Activated T-cell treated with anti-CD3 and anti-CD28 coated beads, Interleukin-2, amount 50 U/mL, for 4 hours (primary cell): ENCODE measurements at regions not wholly inside any gene's neighbourhood (a gene's known extent, or its start where the extent isn't known, plus 50 kb on each side); places are given as distances from the start of the nearest gene placed in this dataset.
"Not testable (repeated sequence)": the region's sequence is repeated elsewhere in the genome, so short reads cannot be mapped to it uniquely, and the experiment has no call there.

ENCODE experiments used
- ATAC-seq, 2 donors: fragments of 200-7000 bp; cut with Tn5 transposase; one replicate each; pipeline ENCODE4 v1.10.0; 2021
- DNase-seq: peaks from one replicate; pipeline ENCODE4 v3.0.0-alpha.2; 2020
- H3K27me3 Mint-ChIP-seq: one replicate; pipeline ENCODE4 v1.8.0; 2021; ENCODE audit warnings: low read depth, mixed read lengths
- H3K36me3 Mint-ChIP-seq: one replicate; pipeline ENCODE4 v1.8.0; 2022; ENCODE audit warnings: mixed read lengths; ENCODE audit not compliant: insufficient read depth
- H3K4me1 Mint-ChIP-seq: one replicate; pipeline ENCODE4 v1.8.0; 2021; ENCODE audit warnings: low read depth, mixed read lengths
- H3K4me3 Mint-ChIP-seq: one replicate; pipeline ENCODE4 v1.8.0; 2021; ENCODE audit warnings: mild to moderate bottlenecking, moderate library complexity, mixed read lengths
- H3K9me3 Mint-ChIP-seq: one replicate; pipeline ENCODE4 v1.8.0; 2021; ENCODE audit warnings: mixed read lengths

DNA sequence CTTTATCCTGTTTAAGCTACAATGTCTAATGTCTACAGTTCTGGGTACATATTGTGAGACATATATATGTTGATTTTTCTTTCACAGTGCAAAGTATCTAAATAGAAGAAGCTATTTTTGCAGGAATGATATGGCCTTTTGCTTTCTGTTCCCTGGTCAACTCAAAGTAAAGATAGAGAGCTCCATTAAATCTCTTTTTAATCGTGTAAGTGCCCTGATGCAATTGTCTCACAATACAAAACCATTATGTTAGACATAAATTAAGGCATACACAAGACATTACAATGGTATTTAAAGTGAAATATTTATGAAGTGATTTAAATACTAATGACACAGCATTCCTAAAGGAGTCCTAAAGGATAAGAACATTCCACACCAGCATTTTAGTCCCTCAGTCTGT is 1559.7 kb upstream of the AGA start:
- Mint-ChIP-seq H3K4me1 (no peaks in the 10 kb centered on the region), H3K9me3 (no peaks in the 10 kb centered on the region), H3K27me3 (no peaks in the 10 kb centered on the region), H3K4me3 (no peak overlapping the region), H3K36me3 (no peaks in the 10 kb centered on the region)
- DNase-seq = no peak
- ATAC-seq = no peak

DNA sequence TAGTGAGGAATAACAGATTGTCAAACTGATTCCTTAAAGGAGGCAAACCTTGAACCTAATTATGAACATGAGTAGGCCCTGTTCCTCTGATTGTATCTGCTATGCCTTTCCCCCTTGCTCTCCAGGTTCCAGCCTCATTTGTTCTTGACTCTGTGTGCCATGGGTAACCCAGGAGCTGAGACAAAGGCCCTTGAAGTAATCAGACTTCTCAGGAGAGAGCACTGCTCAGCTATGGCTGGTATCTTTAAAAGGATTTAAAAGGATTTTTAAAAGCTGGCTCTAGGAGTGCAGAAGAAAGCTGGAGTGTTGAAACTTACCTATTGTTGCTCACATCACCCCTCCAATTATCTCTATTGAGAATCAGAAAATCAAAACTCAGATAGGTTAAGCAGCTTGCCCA is 1565.5 kb upstream of the AGA start:
- H3K27me3 Mint-ChIP-seq = no peaks in the 10 kb centered on the region
- DNase-seq (no peak), ATAC-seq (no peak)
- H3K9me3 Mint-ChIP-seq = no peaks in the 10 kb centered on the region
- H3K36me3 Mint-ChIP-seq = no peaks in the 10 kb centered on the region
- no peak overlapping the region for H3K4me3 Mint-ChIP-seq
- no peaks in the 10 kb centered on the region for H3K4me1 Mint-ChIP-seq

DNA sequence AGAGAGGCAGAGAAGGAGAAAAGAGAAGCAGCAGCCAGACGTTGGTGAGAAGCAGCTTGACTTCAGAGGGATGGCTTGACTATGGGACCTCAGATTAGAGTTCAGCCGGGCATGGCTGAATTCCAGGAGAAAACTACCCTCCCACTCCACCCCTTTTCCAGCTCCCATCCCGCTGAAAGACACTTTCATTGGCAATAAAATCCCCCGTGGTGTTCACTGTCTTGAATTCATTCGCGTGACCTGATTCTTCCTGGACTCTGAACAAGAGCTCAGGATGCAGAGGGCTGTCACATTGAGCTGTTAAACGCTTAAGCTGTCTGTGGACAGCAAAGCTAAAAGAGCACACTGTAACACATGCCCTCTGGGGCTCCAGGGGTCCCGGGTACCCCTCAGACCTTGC is 1575.3 kb upstream of the AGA start:
- H3K4me3 Mint-ChIP-seq = no peak overlapping the region
- no peaks in the 10 kb centered on the region for H3K4me1 Mint-ChIP-seq
- no peaks in the 10 kb centered on the region for H3K36me3 Mint-ChIP-seq
- peaks cover 16% of the 10 kb centered on the region for H3K9me3 Mint-ChIP-seq
- no peak for ATAC-seq
- H3K27me3 Mint-ChIP-seq = no peaks in the 10 kb centered on the region
- no peak for DNase-seq

DNA sequence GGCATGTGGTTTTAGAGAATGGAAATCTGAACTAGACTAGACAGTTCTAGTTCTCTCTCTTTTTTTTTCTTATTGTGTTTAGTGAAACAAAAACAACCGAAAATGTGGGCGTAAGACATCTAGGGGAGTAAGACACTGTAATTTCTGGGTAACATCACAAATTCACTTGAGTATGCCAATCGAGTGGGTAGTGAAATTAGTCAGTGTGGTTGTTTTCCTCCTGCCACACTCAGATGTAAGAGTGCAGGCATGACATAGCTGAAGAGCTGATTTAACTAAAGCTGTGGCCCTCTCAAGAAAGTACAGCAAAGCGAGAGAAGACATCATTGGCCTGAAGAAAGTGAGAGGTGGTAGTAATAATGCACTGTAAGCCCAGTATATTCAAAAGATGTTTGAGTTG is 1585.3 kb upstream of the AGA start:
- H3K9me3 Mint-ChIP-seq = peaks cover 29% of the 10 kb centered on the region
- no peak overlapping the region for H3K4me3 Mint-ChIP-seq
- no peak for ATAC-seq
- no peaks in the 10 kb centered on the region for H3K36me3 Mint-ChIP-seq
- H3K4me1 Mint-ChIP-seq = no peaks in the 10 kb centered on the region
- DNase-seq = no peak
- no peaks in the 10 kb centered on the region for H3K27me3 Mint-ChIP-seq

DNA sequence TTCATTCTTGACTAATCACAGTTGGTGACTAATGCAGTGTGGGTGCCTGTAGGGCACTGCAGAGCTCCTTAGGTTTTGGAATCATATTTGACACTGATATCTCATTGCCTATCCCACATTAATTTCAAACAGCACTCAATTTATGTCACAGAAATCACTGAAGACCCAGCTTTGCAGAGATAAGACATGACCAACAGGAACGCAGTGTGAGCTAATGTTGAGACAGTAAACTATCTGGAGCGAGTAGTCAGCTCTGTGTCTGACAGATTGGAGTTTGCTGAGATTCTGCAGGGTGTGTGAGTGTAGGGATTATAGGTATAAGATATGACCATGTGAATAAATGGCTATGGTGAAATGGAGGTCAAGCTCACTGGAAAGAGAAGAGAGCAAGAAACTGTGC is 1586.1 kb upstream of the AGA start:
- no peaks in the 10 kb centered on the region for H3K4me1 Mint-ChIP-seq
- H3K9me3 Mint-ChIP-seq = peaks cover 33% of the 10 kb centered on the region
- no peak overlapping the region for H3K4me3 Mint-ChIP-seq
- ATAC-seq (no peak), DNase-seq (no peak)
- no peaks in the 10 kb centered on the region for H3K27me3 Mint-ChIP-seq
- no peaks in the 10 kb centered on the region for H3K36me3 Mint-ChIP-seq

DNA sequence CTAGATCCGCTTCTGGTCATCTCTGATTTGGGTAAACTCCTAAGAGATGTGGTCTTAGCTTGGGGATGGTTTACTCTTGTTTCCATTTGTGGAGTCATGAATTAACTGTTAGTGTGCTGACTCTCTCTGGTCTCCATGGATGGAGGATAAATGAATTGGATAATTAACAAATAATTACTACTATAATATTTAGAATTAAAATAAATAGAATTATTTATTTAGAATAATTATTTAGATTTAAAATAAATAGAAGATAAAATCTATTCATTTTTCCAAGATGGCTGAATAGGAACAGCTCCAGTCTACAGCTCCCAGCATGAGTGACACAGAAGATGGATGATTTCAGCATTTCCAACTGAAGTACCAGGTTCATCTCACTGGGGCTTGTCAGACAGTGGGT is 1587.4 kb upstream of the AGA start:
- Mint-ChIP-seq H3K4me1 (no peaks in the 10 kb centered on the region), H3K36me3 (no peaks in the 10 kb centered on the region), H3K4me3 (no peak overlapping the region), H3K9me3 (peaks cover 26% of the 10 kb centered on the region), H3K27me3 (no peaks in the 10 kb centered on the region)
- DNase-seq (no peak), ATAC-seq (no peak)

DNA sequence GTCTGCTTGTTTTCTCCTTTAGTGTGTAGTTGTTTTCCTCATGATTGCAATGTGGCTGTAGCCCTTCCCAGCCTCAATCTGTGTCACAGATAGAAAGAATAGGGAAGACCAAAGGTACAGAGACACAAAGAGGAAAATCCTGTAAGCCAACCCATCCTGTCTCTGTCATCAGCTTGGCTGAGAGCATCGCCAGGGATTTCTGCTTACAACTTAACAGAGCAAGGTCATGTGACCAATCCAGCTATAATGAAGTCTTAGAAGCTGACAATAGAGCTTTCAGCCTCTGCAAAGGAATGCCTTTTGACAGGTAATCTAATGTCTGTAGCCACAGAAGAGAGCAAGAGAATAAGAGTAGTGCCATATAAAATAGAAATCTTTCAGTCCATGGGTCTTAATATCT is 1598.0 kb upstream of the AGA start:
- no peaks in the 10 kb centered on the region for H3K36me3 Mint-ChIP-seq
- no peak for ATAC-seq
- no peak overlapping the region for H3K4me3 Mint-ChIP-seq
- peaks cover 5% of the 10 kb centered on the region for H3K9me3 Mint-ChIP-seq
- DNase-seq = no peak
- no peaks in the 10 kb centered on the region for H3K27me3 Mint-ChIP-seq
- no peaks in the 10 kb centered on the region for H3K4me1 Mint-ChIP-seq

DNA sequence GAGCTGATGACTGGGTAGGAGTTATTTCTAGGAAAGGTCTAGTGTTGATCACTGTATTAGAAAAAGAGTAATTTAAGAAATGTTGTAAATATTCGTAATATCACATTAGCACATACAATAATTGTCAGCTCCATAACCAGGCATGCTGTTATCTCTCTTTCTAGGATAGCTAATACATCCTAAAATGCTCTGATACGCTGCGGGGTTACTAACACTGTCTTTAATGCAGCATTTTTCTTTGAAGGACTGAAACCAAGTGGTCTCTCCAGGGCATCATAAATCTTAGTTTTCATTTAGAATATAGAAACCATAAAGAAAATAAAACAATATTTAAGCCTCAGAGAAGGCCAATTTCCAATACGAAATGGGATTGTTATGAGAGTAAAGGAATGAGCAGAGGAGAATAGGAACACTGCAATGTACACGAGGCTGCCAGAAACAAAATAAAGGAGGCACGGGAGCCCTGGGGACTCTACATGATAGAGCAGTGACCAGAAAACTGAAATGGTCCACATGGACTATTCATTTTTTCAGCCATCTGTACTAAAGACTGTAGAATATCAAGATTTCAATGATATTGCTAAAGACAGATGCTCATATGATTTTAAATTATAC is 1606.7 kb upstream of the AGA start:
- peaks cover 11% of the 10 kb centered on the region for H3K9me3 Mint-ChIP-seq
- no peak overlapping the region for H3K4me3 Mint-ChIP-seq
- no peaks in the 10 kb centered on the region for H3K36me3 Mint-ChIP-seq
- ATAC-seq (no peak), DNase-seq (no peak)
- H3K27me3 Mint-ChIP-seq = no peaks in the 10 kb centered on the region
- no peaks in the 10 kb centered on the region for H3K4me1 Mint-ChIP-seq

DNA sequence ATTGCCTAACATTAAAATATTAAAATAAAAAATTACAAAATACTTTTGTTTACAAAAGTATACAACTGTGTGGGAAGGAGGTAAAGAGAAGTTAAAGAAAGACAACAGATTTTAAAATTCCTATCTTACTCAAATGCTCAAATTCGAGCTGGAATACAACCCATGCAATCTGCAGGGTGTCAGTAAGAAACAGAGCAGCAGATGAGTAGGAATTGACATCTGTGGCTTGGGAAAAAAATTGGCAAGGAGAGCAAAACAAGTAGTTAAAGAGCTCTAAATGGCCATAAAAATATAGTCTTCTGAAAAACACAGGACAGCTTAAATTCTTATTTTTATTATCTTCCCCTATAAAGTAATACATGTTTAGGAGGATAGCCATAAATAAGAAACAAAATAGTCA is 1609.0 kb upstream of the AGA start:
- ATAC-seq (no peak), DNase-seq (no peak)
- H3K4me1 Mint-ChIP-seq = no peaks in the 10 kb centered on the region
- H3K27me3 Mint-ChIP-seq = no peaks in the 10 kb centered on the region
- no peak overlapping the region for H3K4me3 Mint-ChIP-seq
- no peaks in the 10 kb centered on the region for H3K36me3 Mint-ChIP-seq
- H3K9me3 Mint-ChIP-seq = peaks cover 10% of the 10 kb centered on the region

DNA sequence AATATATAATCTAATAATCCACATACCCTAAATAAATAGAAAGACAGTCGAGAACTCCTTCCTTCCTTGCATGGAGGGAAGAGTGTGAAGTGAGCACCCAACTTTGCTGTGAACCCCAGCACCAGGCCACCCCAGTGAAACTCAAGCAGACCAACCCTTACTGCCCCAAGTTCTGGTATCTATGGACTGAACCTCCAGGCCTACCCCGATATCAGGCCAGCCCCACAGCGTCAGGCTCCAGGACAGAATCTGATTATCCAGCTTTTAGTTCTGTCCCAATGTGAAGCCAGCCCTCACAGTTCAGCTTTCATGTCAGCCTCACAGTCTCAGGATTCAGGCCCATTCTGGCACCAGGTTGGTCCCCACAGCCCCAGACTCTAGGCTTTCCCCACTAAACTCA is 1617.2 kb upstream of the AGA start:
- Mint-ChIP-seq H3K4me1 (no peaks in the 10 kb centered on the region), H3K27me3 (no peaks in the 10 kb centered on the region), H3K4me3 (no peak overlapping the region), H3K36me3 (no peaks in the 10 kb centered on the region), H3K9me3 (peaks cover 7% of the 10 kb centered on the region)
- no peak for ATAC-seq
- DNase-seq = no peak

DNA sequence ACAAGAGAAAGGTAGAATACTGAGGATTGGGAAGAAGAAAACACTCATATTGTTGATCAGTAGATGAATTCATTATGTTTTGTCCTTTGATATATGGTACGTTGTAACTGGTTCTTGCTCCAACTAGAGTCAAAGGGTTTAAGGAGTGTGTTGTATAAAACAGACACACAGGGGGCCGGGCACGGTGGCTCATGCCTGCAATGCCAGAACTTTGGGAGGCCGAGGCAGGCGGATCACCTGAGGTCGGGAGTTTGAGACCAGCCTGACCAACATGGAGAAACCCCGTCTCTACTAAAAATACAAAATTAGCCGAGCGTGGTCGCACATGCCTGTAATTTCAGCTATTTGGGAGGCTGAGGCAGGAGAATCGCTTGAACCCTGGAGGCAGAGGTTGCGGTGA is 1624.0 kb upstream of the AGA start:
- not testable (repeated sequence) for H3K4me1 Mint-ChIP-seq, H3K27me3 Mint-ChIP-seq, H3K4me3 Mint-ChIP-seq, DNase-seq, ATAC-seq, H3K9me3 Mint-ChIP-seq, H3K36me3 Mint-ChIP-seq

DNA sequence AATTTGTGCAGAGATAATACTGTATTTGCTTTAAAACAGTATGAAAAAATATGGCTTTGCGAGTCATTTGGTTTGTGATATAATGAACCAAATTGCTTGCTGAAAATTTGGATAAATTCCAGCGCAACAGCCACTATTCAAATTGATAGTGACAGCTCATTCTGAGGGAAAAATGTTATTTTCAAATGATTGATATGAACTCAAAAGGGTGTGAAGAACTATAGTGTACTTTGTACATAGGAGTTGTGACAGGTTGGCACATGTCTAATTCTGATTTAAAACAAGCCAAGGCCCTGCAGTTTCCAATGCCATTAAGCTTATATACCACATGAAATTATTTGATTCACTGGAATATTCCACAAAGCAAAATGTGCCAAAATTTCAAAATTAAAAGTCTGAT is 1628.9 kb upstream of the AGA start:
- no peak for ATAC-seq
- H3K4me3 Mint-ChIP-seq = no peak overlapping the region

DNA sequence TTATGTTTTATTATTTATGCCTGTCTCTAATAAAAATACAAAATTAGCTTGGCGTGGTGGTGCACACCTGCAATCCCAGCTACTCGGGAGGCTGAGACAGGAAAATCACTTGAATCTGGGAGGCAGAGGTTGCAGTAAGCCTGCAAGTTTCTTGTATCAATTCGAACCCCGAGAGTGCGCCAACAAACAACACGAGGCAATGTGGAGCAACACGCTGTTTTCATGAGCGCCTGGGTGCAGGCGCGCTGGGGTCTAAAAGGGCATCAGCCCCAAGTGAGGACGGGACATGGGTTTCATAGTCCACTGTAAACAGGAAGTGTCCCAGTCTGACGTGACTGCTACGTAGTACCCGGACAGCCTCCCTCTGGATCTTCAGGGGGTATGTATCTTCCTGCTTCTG is 1634.6 kb upstream of the AGA start:
- H3K4me1 Mint-ChIP-seq = no peaks in the 10 kb centered on the region
- no peaks in the 10 kb centered on the region for H3K36me3 Mint-ChIP-seq
- no peak overlapping the region for H3K4me3 Mint-ChIP-seq
- H3K9me3 Mint-ChIP-seq = peaks cover 20% of the 10 kb centered on the region
- no peak for ATAC-seq
- H3K27me3 Mint-ChIP-seq = no peaks in the 10 kb centered on the region
- DNase-seq = no peak

More for the DNA sequence above, 1628.9 kb upstream of the AGA start:
- no peaks in the 10 kb centered on the region for H3K4me1 Mint-ChIP-seq
- H3K36me3 Mint-ChIP-seq = no peaks in the 10 kb centered on the region
- H3K27me3 Mint-ChIP-seq = no peaks in the 10 kb centered on the region
- no peak for DNase-seq
- peaks cover 13% of the 10 kb centered on the region for H3K9me3 Mint-ChIP-seq

DNA sequence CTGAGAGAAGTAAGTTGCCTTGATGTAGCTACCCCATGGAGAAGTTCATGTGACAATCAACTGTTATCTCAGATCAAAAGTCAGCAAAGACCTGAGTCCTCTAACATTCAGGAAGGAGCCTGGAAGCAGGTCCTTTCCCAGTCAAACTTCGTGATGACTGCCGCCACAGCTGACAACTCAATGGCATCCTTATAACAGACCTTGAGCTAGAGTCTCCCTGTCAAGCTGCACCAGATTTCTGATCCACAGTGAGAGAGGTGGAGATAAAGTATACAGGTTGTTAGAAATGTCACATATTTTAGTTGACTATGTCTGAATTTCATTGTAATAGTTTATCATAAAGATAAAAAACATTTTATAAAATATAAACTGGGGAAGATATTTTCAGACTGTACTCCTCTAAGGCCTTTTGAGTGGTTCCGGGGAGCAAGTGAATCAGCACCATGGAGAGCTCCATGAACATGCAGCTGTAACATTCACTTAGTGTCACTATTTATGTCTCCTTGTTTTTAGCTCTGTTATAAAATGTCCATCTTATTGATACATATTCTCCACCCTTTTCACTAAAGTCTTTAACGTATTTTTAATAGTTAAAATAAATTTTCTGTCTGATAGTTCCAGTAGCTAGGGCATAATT is 1653.5 kb upstream of the AGA start:
- DNase-seq (no peak), ATAC-seq (no peak)

DNA sequence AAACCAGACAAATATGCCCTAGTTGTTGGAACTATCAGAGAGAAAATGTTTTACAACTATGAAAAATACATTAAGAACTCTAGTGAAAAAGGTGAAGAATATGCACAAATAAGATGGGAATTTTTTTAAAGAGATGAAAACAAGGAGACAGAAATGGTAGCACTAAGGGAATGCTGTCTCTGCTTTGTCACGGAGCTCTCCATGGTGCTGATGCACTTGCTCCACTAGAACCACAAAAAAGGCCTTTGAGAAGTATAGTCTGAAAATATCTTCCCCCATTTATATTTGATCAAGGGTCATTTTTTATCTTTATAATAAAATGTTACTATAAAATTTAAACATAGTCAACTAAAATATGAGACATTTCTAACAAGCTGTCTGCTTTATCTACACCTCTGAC is 1655.5 kb upstream of the AGA start:
- DNase-seq (no peak), ATAC-seq (no peak)
- Mint-ChIP-seq H3K27me3 (no peaks in the 10 kb centered on the region), H3K36me3 (no peaks in the 10 kb centered on the region), H3K4me3 (no peak overlapping the region), H3K9me3 (peaks cover 5% of the 10 kb centered on the region), H3K4me1 (no peaks in the 10 kb centered on the region)

More for the DNA sequence above, 1653.5 kb upstream of the AGA start:
- H3K9me3 Mint-ChIP-seq = peaks cover 3% of the 10 kb centered on the region
- no peaks in the 10 kb centered on the region for H3K27me3 Mint-ChIP-seq
- H3K4me1 Mint-ChIP-seq = no peaks in the 10 kb centered on the region
- no peak overlapping the region for H3K4me3 Mint-ChIP-seq
- H3K36me3 Mint-ChIP-seq = no peaks in the 10 kb centered on the region
